HCT116 (cell line): ENCODE measurements at regions not wholly inside any gene's neighbourhood (a gene's known extent, or its start where the extent isn't known, plus 50 kb on each side); places are given as distances from the start of the nearest gene placed in this dataset.

Source experiments
- ATAC-seq: fragments of 200-7000 bp; cut with Tn5 transposase; 2 replicates; pipeline ENCODE4 v1.9.1; 2020; ENCODE audit warnings: mild to moderate bottlenecking, moderate library complexity
- BruUV-seq: library from RNA; stranded (reverse); fragments of 400-500 nt; replicated peaks from 2 replicates; lab custom pipeline; 2021; lab: Mats Ljungman, UMichigan
- CTCF ChIA-PET: fragments of 300-600 bp; sonication (Branson Sonifier 250); formaldehyde crosslinking; loops from one replicate; lab custom pipeline; 2021; ENCODE audit warnings: antibody characterized with exemption; lab: Charles Lee
- POLR2A ChIA-PET: fragments of 300-600, 350-600 bp; sonication (Branson Sonifier 250); formaldehyde crosslinking; loops from one replicate; lab custom pipeline; 2021; ENCODE audit warnings: antibody characterized with exemption; lab: Charles Lee
- RAD21 ChIA-PET, 2 experiments: fragments of 300-600 bp; sonication (Branson Sonifier 250); formaldehyde crosslinking; loops; one replicate each; lab custom pipeline; 2023; ENCODE audit warnings: low total read pairs in 2 of 2; ENCODE audit not compliant: uncharacterized antibody in 2 of 2, unreplicated experiment in 2 of 2, low non-redundant PET in 1 of 2; lab: Charles Lee
- DNase-seq: peaks from one replicate; pipeline ENCODE4 v3.0.0-alpha.2; 2010; ENCODE audit warnings: low read depth, low spot score
- H2AFZ ChIP-seq: fragments of 200-600 bp; shearing (Covaris generic), sonication (generic); 2 replicates; pipeline ENCODE4 v1.6.1; 2017; ENCODE audit warnings: low read depth, mixed run types, mixed read lengths, antibody characterized with exemption, low read length; ENCODE audit not compliant: poor library complexity, severe bottlenecking
- H3K27ac ChIP-seq: 2 replicates; pipeline ENCODE4 v1.5.1; 2012; ENCODE audit warnings: low read depth, low read length
- H3K27me3 ChIP-seq: fragments of 200-600 bp; sonication (generic); 2 replicates; pipeline ENCODE4 v1.6.1; 2016; ENCODE audit warnings: mixed run types, low read length, mixed read lengths; ENCODE audit not compliant: insufficient read depth
- H3K36me3 ChIP-seq, 2 experiments: fragments of 200-500 bp in 1 of 2; fragments of 200-600 bp in 1 of 2; sonication (Bioruptor generic) in 1 of 2; sonication (generic) in 1 of 2; 2 replicates each; pipeline versions ENCODE4 v1.5.1 to v1.6.1; 2014 to 2016; ENCODE audit warnings: low read length in 2 of 2, inconsistent platforms in 1 of 2, mixed read lengths in 1 of 2, mixed run types in 1 of 2; ENCODE audit not compliant: insufficient read depth in 2 of 2, control insufficient read depth in 1 of 2
- H3K4me1 ChIP-seq, 2 experiments: fragments of 200-600 bp in 1 of 2; sonication (generic) in 1 of 2; 2 replicates each; pipeline versions ENCODE4 v1.5.1 to v1.6.1; 2012 to 2017; ENCODE audit warnings: low read length in 2 of 2, inconsistent platforms in 1 of 2, mild to moderate bottlenecking in 1 of 2, mixed read lengths in 1 of 2, mixed run types in 1 of 2, moderate library complexity in 1 of 2; ENCODE audit not compliant: insufficient read depth in 2 of 2, control insufficient read depth in 1 of 2
- H3K4me2 ChIP-seq: fragments of 200-600 bp; sonication (generic); 2 replicates; pipeline ENCODE4 v1.6.1; 2017; ENCODE audit warnings: mixed run types, low read length, mixed read lengths
- H3K4me3 ChIP-seq, 2 experiments: fragments of 200-600 bp in 1 of 2; sonication (generic) in 1 of 2; replicated peaks in 1 of 2; 2 replicates each; pipeline ENCODE4 v1.5.1; 2011 to 2016; ENCODE audit warnings: low read length in 2 of 2, control low read depth in 1 of 2, low read depth in 1 of 2, mild to moderate bottlenecking in 1 of 2, mixed read lengths in 1 of 2, mixed run types in 1 of 2
- H3K79me2 ChIP-seq: fragments of 200-600 bp; sonication (generic); 2 replicates; pipeline ENCODE4 v1.6.1; 2017; ENCODE audit warnings: mild to moderate bottlenecking, mixed run types, low read length, moderate library complexity, mixed read lengths; ENCODE audit not compliant: insufficient read depth
- H3K9ac ChIP-seq: fragments of 200-600 bp; sonication (generic); 2 replicates; pipeline ENCODE4 v1.6.1; 2016; ENCODE audit warnings: low read length, mixed read lengths
- H3K9me2 ChIP-seq: fragments of 200-600 bp; sonication (generic), shearing (Covaris generic); 2 replicates; pipeline ENCODE4 v1.6.1; 2017; ENCODE audit warnings: mixed run types, mild to moderate bottlenecking, moderate library complexity; ENCODE audit not compliant: insufficient read depth
- H3K9me3 ChIP-seq, 2 experiments: fragments of 200-500 bp in 1 of 2; fragments of 200-600 bp in 1 of 2; sonication (Bioruptor generic) in 1 of 2; sonication (generic) in 1 of 2; 2 replicates each; pipeline ENCODE4 v1.6.1; 2014 to 2017; ENCODE audit warnings: low read length in 2 of 2, mixed read lengths in 2 of 2, inconsistent platforms in 1 of 2, low read depth in 1 of 2, mild to moderate bottlenecking in 1 of 2, mixed run types in 1 of 2, moderate library complexity in 1 of 2; ENCODE audit not compliant: control insufficient read depth in 1 of 2, insufficient read depth in 1 of 2
- H4K20me1 ChIP-seq: fragments of 200-600 bp; sonication (generic), shearing (Covaris generic); 2 replicates; pipeline ENCODE4 v1.6.1; 2017; ENCODE audit warnings: mixed run types, mild to moderate bottlenecking, moderate library complexity; ENCODE audit not compliant: insufficient read depth
- ATF3 ChIP-seq: IDR thresholded peaks from 2 replicates; pipeline ENCODE4 v1.6.1; 2012
- CBX3 ChIP-seq: IDR thresholded peaks from 2 replicates; pipeline ENCODE4 v1.6.1; 2012; ENCODE audit warnings: low read depth
- CEBPB ChIP-seq: IDR thresholded peaks from 2 replicates; pipeline ENCODE4 v1.6.1; 2012; ENCODE audit warnings: low read depth
- CTCF ChIP-seq, 3 experiments: fragments of 200-600 bp in 1 of 3; sonication (generic) in 1 of 3; IDR thresholded peaks in 2 of 3; conservative IDR thresholded peaks in 1 of 3; 2 replicates each; pipeline ENCODE4 v1.5.1; 2012 to 2017; ENCODE audit warnings: low read depth in 2 of 3, low read length in 2 of 3, antibody characterized with exemption in 1 of 3, borderline replicate concordance in 1 of 3, control low read depth in 1 of 3, mild to moderate bottlenecking in 1 of 3, mixed read lengths in 1 of 3, mixed run types in 1 of 3, moderate library complexity in 1 of 3; ENCODE audit not compliant: insufficient read depth in 1 of 3
- EGR1 ChIP-seq: IDR thresholded peaks from 2 replicates; pipeline ENCODE4 v1.6.1; 2012; ENCODE audit warnings: low read depth
- ELF1 ChIP-seq: IDR thresholded peaks from 2 replicates; pipeline ENCODE4 v1.6.1; 2012; ENCODE audit warnings: low read depth, borderline replicate concordance
- EZH2 ChIP-seq: fragments of 200-600 bp; sonication (generic); IDR thresholded peaks from 2 replicates; pipeline ENCODE4 v1.6.1; 2017; ENCODE audit warnings: antibody characterized with exemption, mixed run types
- EZH2phosphoT487 ChIP-seq: fragments of 200-600 bp; IDR thresholded peaks from 2 replicates; pipeline ENCODE4 v1.6.1; 2018; ENCODE audit warnings: antibody characterized with exemption, borderline replicate concordance
- FOSL1 ChIP-seq: IDR thresholded peaks from 2 replicates; pipeline ENCODE4 v1.6.1; 2012; ENCODE audit warnings: low read depth
- JUND ChIP-seq: IDR thresholded peaks from 2 replicates; pipeline ENCODE4 v1.6.1; 2012
- MAX ChIP-seq: IDR thresholded peaks from 2 replicates; pipeline ENCODE4 v1.6.1; 2012
- POLR2A ChIP-seq: IDR thresholded peaks from 2 replicates; pipeline ENCODE4 v1.7.0; 2011; ENCODE audit warnings: borderline replicate concordance; ENCODE audit not compliant: insufficient read depth, insufficient read length; ENCODE audit errors: extremely low read depth
- POLR2AphosphoS5 ChIP-seq: IDR thresholded peaks from 2 replicates; pipeline ENCODE4 v1.6.1; 2011; ENCODE audit warnings: mild to moderate bottlenecking, low read depth, low read length, moderate library complexity
- RAD21 ChIP-seq: IDR thresholded peaks from 2 replicates; pipeline ENCODE4 v1.6.1; 2012; ENCODE audit warnings: low read depth, mild to moderate bottlenecking
- REST ChIP-seq: IDR thresholded peaks from 2 replicates; pipeline ENCODE4 v1.6.1; 2012; ENCODE audit warnings: low read depth
- SIN3A ChIP-seq: IDR thresholded peaks from 2 replicates; pipeline ENCODE4 v1.6.1; 2012; ENCODE audit warnings: low read depth
- SP1 ChIP-seq: IDR thresholded peaks from 2 replicates; pipeline ENCODE4 v1.6.1; 2012; ENCODE audit warnings: low read depth
- SRF ChIP-seq: IDR thresholded peaks from 2 replicates; pipeline ENCODE4 v1.6.1; 2012; ENCODE audit warnings: low read depth
- TCF7L2 ChIP-seq: IDR thresholded peaks from 2 replicates; pipeline ENCODE4 v1.7.0; 2011; ENCODE audit warnings: borderline replicate concordance, inconsistent platforms; ENCODE audit not compliant: insufficient read depth, insufficient read length; ENCODE audit errors: extremely low read depth
- YY1 ChIP-seq: IDR thresholded peaks from 2 replicates; pipeline ENCODE4 v1.6.1; 2011; ENCODE audit warnings: low read length, low read depth, moderate library complexity, mild to moderate bottlenecking; ENCODE audit not compliant: insufficient replicate concordance; ENCODE audit errors: extremely low read depth
- ZFX ChIP-seq: fragments of 450-650 bp; IDR thresholded peaks from 2 replicates; pipeline ENCODE4 v1.6.1; 2017
- ZNF274 ChIP-seq: fragments of 200-500 bp; sonication (Bioruptor generic); IDR thresholded peaks from 2 replicates; pipeline ENCODE4 v1.6.1; 2014; ENCODE audit warnings: mild to moderate bottlenecking, low read depth, low read length, inconsistent platforms
- intact Hi-C: fragments of 100-400 bp; cut with micrococcal nuclease; formaldehyde crosslinking; loops from 2 replicates; pipeline ENCODE4 v1.10.0; 2022

- CTCF ChIA-PET: no interaction called here
- H3K27ac ChIP-seq: peak overlapping the region; percentile 40; the same call in 1 of the 2 replicates
- H3K4me1 ChIP-seq: peaks cover 2 to 17% of the 10 kb centered on the region in 2 experiments; a peak in 2 of 4 replicates
- intact Hi-C loops: no loop called here
- no peaks in the 10 kb centered on the region for H3K9me3 ChIP-seq
- peak overlapping the region; percentile 40 for H3K4me2 ChIP-seq
- H4K20me1 ChIP-seq: no peaks in the 10 kb centered on the region
- H3K79me2 ChIP-seq: no peaks in the 10 kb centered on the region
- no peak overlapping the region for H3K9ac ChIP-seq
- POLR2A ChIA-PET: no interaction called here
- no peaks in the 10 kb centered on the region for H3K27me3 ChIP-seq
- H3K4me3 ChIP-seq: no peak overlapping the region
- ATAC-seq (peak; percentile 87), DNase-seq (peak; percentile 64)
- no TSS peak for BruUV-seq
- peak overlapping the region; percentile 10 for H2AFZ ChIP-seq
- RAD21 ChIA-PET: no interaction called here
- H3K9me2 ChIP-seq: no peaks in the 10 kb centered on the region
- no peaks in the 10 kb centered on the region for H3K36me3 ChIP-seq
- TF ChIP-seq RAD21: no peak
- TF ChIP-seq CBX3: peak; percentile 76; the same call in 1 of the 2 replicates
- TF ChIP-seq ATF3: no peak
- TF ChIP-seq ZNF274: no peak
- TF ChIP-seq SP1: peak; percentile 62
- no peak for TF ChIP-seq ZFX
- TF ChIP-seq CTCF (IDR thresholded peaks at IDR 0.05 in 2 of 3, conservative IDR thresholded peaks at IDR 0.05 in 1 of 3; ENCODE audit: borderline replicate concordance in 1 of 3, insufficient read depth in 1 of 3, low read depth in 2 of 3, low read length in 2 of 3): no peak
- TF ChIP-seq EGR1: no peak
- peak; percentile 37; the same call in 1 of the 2 replicates for TF ChIP-seq MAX
- TF ChIP-seq REST: no peak
- TF ChIP-seq SIN3A: no peak
- TF ChIP-seq JUND: peak; percentile 58
- TF ChIP-seq CEBPB: peak; percentile 41; the same call in 1 of the 2 replicates
- 0 out of 2 replicates have a peak, but pooled peaks have one; percentile 37 for TF ChIP-seq SRF
- no peak for TF ChIP-seq ELF1
- TF ChIP-seq EZH2phosphoT487: no peak
- TF ChIP-seq POLR2AphosphoS5: no peak
- TF ChIP-seq POLR2A: no peak
- TF ChIP-seq YY1: no peak
- TF ChIP-seq EZH2: no peak
- peak; percentile 55; the same call in 1 of the 2 replicates for TF ChIP-seq FOSL1
- no peak for TF ChIP-seq TCF7L2
These were observed 140.7 kb upstream of the STXBP5 start for GRCh38 chr6:147063469-147064031.
